ENCODE measurements at regions not wholly inside any gene's neighbourhood (a gene's known extent, or its start where the extent isn't known, plus 50 kb on each side); places are given as distances from the start of the nearest gene placed in this dataset.

GRCh38 chr5:124161266-124161665 lies 585.2 kb downstream of the ZNF608 start:
- H3K36me3 ChIP-seq, result no peaks in the 10 kb centered on the region
- H3K9me3 ChIP-seq, result no peaks in the 10 kb centered on the region
- H3K27ac ChIP-seq, result no peak overlapping the region
- H3K27me3 ChIP-seq, result no peaks in the 10 kb centered on the region
- 51 to 52% methylated on average over 5 of the region's 5 CpGs for WGBS, 2 donors
- no peak for TF ChIP-seq CTCF (IDR thresholded peaks at IDR 0.05)
- no peak for TF ChIP-seq POLR2A (IDR thresholded peaks at IDR 0.05)
- no peak for DNase-seq
- no peak overlapping the region for H3K4me3 ChIP-seq (replicated peaks in 1 of 3)
- peaks cover 0 to 6% of the 10 kb centered on the region in 2 donors for H3K4me1 ChIP-seq
- intact Hi-C loops (cut with DNase I), result no loop called here

GRCh38 chr5:124160265-124160664 lies 586.2 kb downstream of the ZNF608 start:
- intact Hi-C loops (cut with DNase I), result no loop called here
- no peak for DNase-seq
- Histone ChIP-seq H3K4me1 (peaks cover 0 to 6% of the 10 kb centered on the region in 2 donors), H3K36me3 (no peaks in the 10 kb centered on the region), H3K27me3 (no peaks in the 10 kb centered on the region), H3K9me3 (no peaks in the 10 kb centered on the region), H3K27ac (no peak overlapping the region), H3K4me3 (replicated peaks in 1 of 3) (no peak overlapping the region)
- 82 to 91% methylated on average over 2 of the region's 2 CpGs for WGBS, 2 donors
- TF ChIP-seq CTCF (IDR thresholded peaks at IDR 0.05) (no peak), POLR2A (IDR thresholded peaks at IDR 0.05) (no peak)

DNA sequence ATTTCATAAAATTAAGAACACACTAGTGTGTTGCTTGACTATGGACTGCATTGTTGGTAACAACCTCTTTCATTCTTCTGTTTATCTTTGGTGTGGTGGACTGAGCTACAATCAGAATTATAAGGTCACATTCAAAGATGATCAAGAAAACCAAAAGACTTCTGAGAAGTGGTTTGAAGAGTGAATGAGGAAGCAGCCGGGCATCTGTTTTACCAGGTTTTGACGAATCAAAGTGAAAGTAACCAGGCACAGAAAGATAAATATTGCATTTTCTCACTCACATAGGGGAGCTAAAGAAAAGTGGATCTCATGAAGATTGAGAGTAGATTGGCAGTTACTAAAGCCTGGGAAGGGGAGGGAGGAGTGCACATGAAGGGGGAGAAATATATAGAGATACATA lies 589.1 kb downstream of the ZNF608 start:
- no peaks in the 10 kb centered on the region for H3K27me3 ChIP-seq
- WGBS, 2 donors, result 37 to 40% methylated on average over 2 of the region's 2 CpGs
- H3K4me3 ChIP-seq (replicated peaks in 1 of 3), result no peak overlapping the region
- no peaks in the 10 kb centered on the region for H3K36me3 ChIP-seq
- no peak for DNase-seq
- intact Hi-C loops (cut with DNase I), result no loop called here
- H3K27ac ChIP-seq, result peak overlapping the region in 1 of 3 donors; percentile 38
- peaks cover 0 to 6% of the 10 kb centered on the region in 2 donors for H3K4me1 ChIP-seq
- TF ChIP-seq POLR2A (IDR thresholded peaks at IDR 0.05) (no peak), CTCF (IDR thresholded peaks at IDR 0.05) (no peak)
- no peaks in the 10 kb centered on the region for H3K9me3 ChIP-seq

GRCh38 chr5:124156415-124156996 lies 589.9 kb downstream of the ZNF608 start:
- TF ChIP-seq POLR2A (IDR thresholded peaks at IDR 0.05) (no peak), CTCF (IDR thresholded peaks at IDR 0.05) (no peak)
- peaks cover 0 to 6% of the 10 kb centered on the region in 2 donors for H3K4me1 ChIP-seq
- 16 to 21% methylated on average over 4 of the region's 4 CpGs for WGBS, 2 donors
- H3K27ac ChIP-seq, result peak overlapping the region in 2 of 3 donors; percentile 18 to 38
- no peak overlapping the region for H3K4me3 ChIP-seq (replicated peaks in 1 of 3)
- no peaks in the 10 kb centered on the region for H3K9me3 ChIP-seq
- intact Hi-C loops (cut with DNase I), result no loop called here
- no peaks in the 10 kb centered on the region for H3K27me3 ChIP-seq
- DNase-seq, result no peak
- no peaks in the 10 kb centered on the region for H3K36me3 ChIP-seq

- DNase-seq, result no peak
- Histone ChIP-seq H3K36me3 (no peaks in the 10 kb centered on the region), H3K27me3 (no peaks in the 10 kb centered on the region), H3K27ac (no peak overlapping the region), H3K9me3 (no peaks in the 10 kb centered on the region), H3K4me1 (no peaks in the 10 kb centered on the region), H3K4me3 (replicated peaks in 1 of 3) (no peak overlapping the region)
- 0 to 91% methylated on average over 1 of the region's 1 CpG for WGBS, 2 donors
- intact Hi-C loops (cut with DNase I), result no loop called here
- TF ChIP-seq POLR2A (IDR thresholded peaks at IDR 0.05), result no peak
- TF ChIP-seq CTCF (IDR thresholded peaks at IDR 0.05), result no peak
These were observed 591.7 kb downstream of the ZNF608 start for GRCh38 chr5:124154714-124155113.

Measured in thyroid gland (tissue), 4 donors.